HepG2 (cell line): ENCODE measurements at regions not wholly inside any gene's neighbourhood (a gene's known extent, or its start where the extent isn't known, plus 50 kb on each side); places are given as distances from the start of the nearest gene placed in this dataset.

ENCODE experiments used
- ARID2 ChIP-seq: sonication (generic); formaldehyde crosslinking; IDR thresholded peaks from 2 replicates; pipeline ENCODE4 v1.8.1; 2022; ENCODE audit warnings: mild to moderate bottlenecking, missing genetic modification reagents, borderline replicate concordance
- HOXA5 ChIP-seq: sonication (generic); formaldehyde crosslinking; IDR thresholded peaks from 2 replicates; pipeline ENCODE4 v1.4.0; 2020; ENCODE audit warnings: missing genetic modification reagents
- MAF1 ChIP-seq: sonication (generic); formaldehyde crosslinking; IDR thresholded peaks from 2 replicates; pipeline ENCODE4 v1.5.0; 2020; ENCODE audit warnings: missing genetic modification reagents, borderline replicate concordance
- POLR2AphosphoS5 ChIP-seq: IDR thresholded peaks from 2 replicates; pipeline ENCODE4 v1.6.1; 2012; ENCODE audit warnings: low read depth, low read length
- TARDBP ChIP-seq: sonication (generic); formaldehyde crosslinking; IDR thresholded peaks from 2 replicates; pipeline ENCODE4 v1.8.0; 2022; ENCODE audit warnings: mild to moderate bottlenecking, missing genetic modification reagents
- ZNF776 ChIP-seq: sonication (generic); formaldehyde crosslinking; IDR thresholded peaks from 2 replicates; pipeline ENCODE4 v1.4.0; 2020; ENCODE audit warnings: mild to moderate bottlenecking, missing genetic modification reagents
- TF ChIP-seq, protein P1 (sequence below): sonication (generic); formaldehyde crosslinking; IDR thresholded peaks from 2 replicates; pipeline ENCODE4 v1.5.0; 2020; ENCODE audit warnings: mild to moderate bottlenecking, missing genetic modification reagents, moderate library complexity
- TF ChIP-seq, protein P2 (sequence below): sonication (generic); formaldehyde crosslinking; IDR thresholded peaks from 2 replicates; pipeline ENCODE4 v1.4.0; 2020; ENCODE audit warnings: missing genetic modification reagents, borderline replicate concordance
- TF ChIP-seq, protein P3 (sequence below): IDR thresholded peaks from 2 replicates; pipeline ENCODE4 v1.6.1; 2012; ENCODE audit warnings: inconsistent platforms

DNA sequence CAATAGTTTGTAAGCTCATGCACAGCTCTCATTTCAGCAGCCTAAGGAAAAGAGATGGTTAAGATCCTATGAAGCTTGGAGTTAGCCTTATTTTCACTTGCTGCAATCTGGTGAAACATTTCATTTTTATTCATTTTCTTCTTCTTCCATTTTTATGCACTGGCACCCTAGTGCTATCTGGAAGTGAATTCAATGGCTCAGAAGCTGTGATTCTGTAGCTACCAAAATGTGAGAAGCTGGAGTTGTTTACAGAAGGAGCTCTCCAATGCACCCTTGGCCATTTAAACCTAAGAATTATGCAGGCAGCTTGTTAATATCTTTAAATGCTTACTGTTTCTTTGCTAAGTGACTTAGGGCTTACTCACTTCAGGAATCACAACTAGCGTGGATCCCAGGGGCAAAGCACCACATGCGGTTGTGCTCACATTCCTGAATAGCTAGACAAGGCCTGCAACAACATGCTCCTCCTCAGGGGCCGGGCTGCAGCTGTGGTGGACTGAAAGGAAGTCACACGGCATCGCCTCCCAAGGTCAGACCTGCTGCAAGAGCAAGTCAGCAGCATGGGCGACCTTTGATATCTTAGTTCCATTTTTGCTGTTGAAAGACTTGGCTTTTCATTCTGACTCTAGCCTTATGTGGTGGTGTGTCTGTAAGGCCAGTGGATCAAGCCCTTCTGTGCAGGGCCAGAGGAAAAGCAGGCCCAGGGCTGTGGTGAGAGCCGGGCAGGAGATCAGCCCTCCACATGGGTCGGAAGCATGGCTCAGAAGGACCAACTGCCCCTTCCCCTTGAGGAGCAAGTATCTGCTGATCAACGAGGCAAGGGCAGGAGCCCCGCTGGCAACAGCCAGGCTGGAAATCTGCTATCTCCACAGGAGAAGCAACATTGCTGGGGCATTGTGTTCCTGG lies 91.9 kb upstream of the MBL2 start:
- TF ChIP-seq TARDBP (CRISPR knock-in tag) (no peak), ARID2 (CRISPR knock-in tag) (no peak), HOXA5 (CRISPR knock-in tag) (no peak), MAF1 (CRISPR knock-in tag) (no peak), ZNF776 (no peak), POLR2AphosphoS5 (no peak)
- TF ChIP-seq, protein P1, sequence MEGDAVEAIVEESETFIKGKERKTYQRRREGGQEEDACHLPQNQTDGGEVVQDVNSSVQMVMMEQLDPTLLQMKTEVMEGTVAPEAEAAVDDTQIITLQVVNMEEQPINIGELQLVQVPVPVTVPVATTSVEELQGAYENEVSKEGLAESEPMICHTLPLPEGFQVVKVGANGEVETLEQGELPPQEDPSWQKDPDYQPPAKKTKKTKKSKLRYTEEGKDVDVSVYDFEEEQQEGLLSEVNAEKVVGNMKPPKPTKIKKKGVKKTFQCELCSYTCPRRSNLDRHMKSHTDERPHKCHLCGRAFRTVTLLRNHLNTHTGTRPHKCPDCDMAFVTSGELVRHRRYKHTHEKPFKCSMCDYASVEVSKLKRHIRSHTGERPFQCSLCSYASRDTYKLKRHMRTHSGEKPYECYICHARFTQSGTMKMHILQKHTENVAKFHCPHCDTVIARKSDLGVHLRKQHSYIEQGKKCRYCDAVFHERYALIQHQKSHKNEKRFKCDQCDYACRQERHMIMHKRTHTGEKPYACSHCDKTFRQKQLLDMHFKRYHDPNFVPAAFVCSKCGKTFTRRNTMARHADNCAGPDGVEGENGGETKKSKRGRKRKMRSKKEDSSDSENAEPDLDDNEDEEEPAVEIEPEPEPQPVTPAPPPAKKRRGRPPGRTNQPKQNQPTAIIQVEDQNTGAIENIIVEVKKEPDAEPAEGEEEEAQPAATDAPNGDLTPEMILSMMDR (CRISPR knock-in tag) = no peak
- TF ChIP-seq, protein P2, sequence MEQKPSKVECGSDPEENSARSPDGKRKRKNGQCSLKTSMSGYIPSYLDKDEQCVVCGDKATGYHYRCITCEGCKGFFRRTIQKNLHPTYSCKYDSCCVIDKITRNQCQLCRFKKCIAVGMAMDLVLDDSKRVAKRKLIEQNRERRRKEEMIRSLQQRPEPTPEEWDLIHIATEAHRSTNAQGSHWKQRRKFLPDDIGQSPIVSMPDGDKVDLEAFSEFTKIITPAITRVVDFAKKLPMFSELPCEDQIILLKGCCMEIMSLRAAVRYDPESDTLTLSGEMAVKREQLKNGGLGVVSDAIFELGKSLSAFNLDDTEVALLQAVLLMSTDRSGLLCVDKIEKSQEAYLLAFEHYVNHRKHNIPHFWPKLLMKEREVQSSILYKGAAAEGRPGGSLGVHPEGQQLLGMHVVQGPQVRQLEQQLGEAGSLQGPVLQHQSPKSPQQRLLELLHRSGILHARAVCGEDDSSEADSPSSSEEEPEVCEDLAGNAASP (CRISPR knock-in tag) = no peak
- TF ChIP-seq, protein P3, sequence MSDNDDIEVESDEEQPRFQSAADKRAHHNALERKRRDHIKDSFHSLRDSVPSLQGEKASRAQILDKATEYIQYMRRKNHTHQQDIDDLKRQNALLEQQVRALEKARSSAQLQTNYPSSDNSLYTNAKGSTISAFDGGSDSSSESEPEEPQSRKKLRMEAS = 0 out of 2 replicates have a peak, but pooled peaks have one; percentile 50
